NB4 (cell line): ENCODE measurements at regions not wholly inside any gene's neighbourhood (a gene's known extent, or its start where the extent isn't known, plus 50 kb on each side); places are given as distances from the start of the nearest gene placed in this dataset.

Source experiments
- POLR2A ChIP-seq: IDR thresholded peaks from 2 replicates; pipeline ENCODE4 v1.6.1; 2011; ENCODE audit warnings: mild to moderate bottlenecking; ENCODE audit not compliant: insufficient read length; ENCODE audit errors: extremely low read depth
- TF ChIP-seq, protein P1 (sequence below): IDR thresholded peaks from one replicate; pipeline ENCODE4 v1.5.1; 2012; ENCODE audit warnings: low read depth, low read length

DNA sequence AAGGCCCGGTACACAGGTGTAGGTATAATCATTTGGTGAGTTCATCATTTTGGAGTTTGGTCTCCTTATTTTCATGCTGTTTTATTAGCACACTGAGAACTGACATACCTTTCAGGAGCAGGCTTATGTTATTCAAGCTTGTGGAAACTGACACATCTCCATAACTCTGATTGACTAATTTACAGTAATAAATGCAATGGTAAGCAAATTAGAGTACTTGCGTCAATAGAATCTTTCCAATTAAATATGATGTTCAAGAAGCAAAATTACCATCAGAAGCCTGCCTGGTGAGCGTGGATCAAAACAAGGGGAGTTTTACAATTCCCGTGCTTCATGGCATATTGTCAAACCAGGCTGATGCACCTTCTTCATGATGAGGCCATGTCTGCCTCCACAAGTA, 210.7 kb upstream of the GPRIN3 start:
- TF ChIP-seq, protein P1, sequence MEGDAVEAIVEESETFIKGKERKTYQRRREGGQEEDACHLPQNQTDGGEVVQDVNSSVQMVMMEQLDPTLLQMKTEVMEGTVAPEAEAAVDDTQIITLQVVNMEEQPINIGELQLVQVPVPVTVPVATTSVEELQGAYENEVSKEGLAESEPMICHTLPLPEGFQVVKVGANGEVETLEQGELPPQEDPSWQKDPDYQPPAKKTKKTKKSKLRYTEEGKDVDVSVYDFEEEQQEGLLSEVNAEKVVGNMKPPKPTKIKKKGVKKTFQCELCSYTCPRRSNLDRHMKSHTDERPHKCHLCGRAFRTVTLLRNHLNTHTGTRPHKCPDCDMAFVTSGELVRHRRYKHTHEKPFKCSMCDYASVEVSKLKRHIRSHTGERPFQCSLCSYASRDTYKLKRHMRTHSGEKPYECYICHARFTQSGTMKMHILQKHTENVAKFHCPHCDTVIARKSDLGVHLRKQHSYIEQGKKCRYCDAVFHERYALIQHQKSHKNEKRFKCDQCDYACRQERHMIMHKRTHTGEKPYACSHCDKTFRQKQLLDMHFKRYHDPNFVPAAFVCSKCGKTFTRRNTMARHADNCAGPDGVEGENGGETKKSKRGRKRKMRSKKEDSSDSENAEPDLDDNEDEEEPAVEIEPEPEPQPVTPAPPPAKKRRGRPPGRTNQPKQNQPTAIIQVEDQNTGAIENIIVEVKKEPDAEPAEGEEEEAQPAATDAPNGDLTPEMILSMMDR = no peak
- TF ChIP-seq POLR2A = no peak
